Endothelial cell of umbilical vein (primary cell): ENCODE measurements at regions not wholly inside any gene's neighbourhood (a gene's known extent, or its start where the extent isn't known, plus 50 kb on each side); places are given as distances from the start of the nearest gene placed in this dataset.

Experiments
- BruUV-seq: library from RNA; stranded (reverse); fragments of 400-500 nt; replicated peaks from 2 replicates; lab custom pipeline; 2021; lab: Mats Ljungman, UMichigan
- CTCF ChIA-PET: fragments of 300-600, 350-600 bp; sonication (Branson Sonifier 250); formaldehyde crosslinking; loops from one replicate; lab custom pipeline; 2021; ENCODE audit warnings: antibody characterized with exemption, inconsistent platforms; lab: Charles Lee
- POLR2A ChIA-PET: fragments of 300-600, 350-600 bp; sonication (Branson Sonifier 250); formaldehyde crosslinking; loops from one replicate; lab custom pipeline; 2021; ENCODE audit warnings: antibody characterized with exemption, inconsistent platforms; lab: Charles Lee
- DNase-seq: peaks from one replicate; pipeline ENCODE4 v3.0.0-alpha.2; 2011; ENCODE audit warnings: low read depth, low spot score
- FAIRE-seq: peaks from 2 replicates; lab custom pipeline; 2011; peaks lifted over from hg19 to GRCh38; lab: Jason Lieb, UNC
- H2AFZ ChIP-seq: 2 replicates; pipeline ENCODE4 v1.6.0; 2012; ENCODE audit warnings: low read depth, low read length, control low read depth, inconsistent platforms
- H3K27ac ChIP-seq: 2 replicates; pipeline ENCODE4 v1.5.1; 2011; ENCODE audit warnings: low read depth, mild to moderate bottlenecking, control low read depth, low read length, moderate library complexity; ENCODE audit not compliant: insufficient read depth
- H3K27me3 ChIP-seq, 2 experiments: 2 replicates each; pipeline versions ENCODE4 v1.6.0 to v1.6.1; 2011; ENCODE audit warnings: low read length in 2 of 2, mixed read lengths in 1 of 2; ENCODE audit not compliant: control insufficient read depth in 2 of 2, insufficient read depth in 2 of 2
- H3K36me3 ChIP-seq, 2 experiments: 2 replicates in 1 of 2; 3 replicates in 1 of 2; pipeline ENCODE4 v1.5.1; 2011; ENCODE audit warnings: low read length in 2 of 2, mild to moderate bottlenecking in 1 of 2, moderate library complexity in 1 of 2; ENCODE audit not compliant: control insufficient read depth in 2 of 2, insufficient read depth in 2 of 2; ENCODE audit errors: extremely low read depth in 1 of 2
- H3K4me1 ChIP-seq: 3 replicates; pipeline ENCODE4 v1.5.1; 2011; ENCODE audit warnings: mild to moderate bottlenecking, low read length; ENCODE audit not compliant: control insufficient read depth, insufficient read depth; ENCODE audit errors: extremely low read depth
- H3K4me2 ChIP-seq: 2 replicates; pipeline ENCODE4 v1.6.1; 2011; ENCODE audit warnings: low read length, control low read depth, mixed read lengths; ENCODE audit not compliant: insufficient read depth
- H3K4me3 ChIP-seq, 3 experiments: fragments of 200-600 bp in 1 of 3; sonication (generic), shearing (Covaris generic) in 1 of 3; replicated peaks in 1 of 3; 2 replicates each; pipeline ENCODE4 v1.5.1; 2011 to 2016; ENCODE audit warnings: control low read depth in 3 of 3, low read length in 3 of 3, mild to moderate bottlenecking in 2 of 3, inconsistent platforms in 1 of 3, low read depth in 1 of 3, moderate library complexity in 1 of 3; ENCODE audit not compliant: insufficient read depth in 1 of 3
- H3K79me2 ChIP-seq: 2 replicates; pipeline ENCODE4 v1.6.0; 2012; ENCODE audit warnings: low read length, inconsistent platforms; ENCODE audit not compliant: control insufficient read depth, insufficient read depth
- H3K9ac ChIP-seq: replicated peaks from 2 replicates; pipeline ENCODE3; 2011; ENCODE audit warnings: low read length, control low read depth; ENCODE audit not compliant: insufficient read depth; ENCODE audit errors: extremely low read depth
- H3K9me1 ChIP-seq: replicated peaks from 3 replicates; pipeline ENCODE4 v1.6.0; 2011; ENCODE audit warnings: mild to moderate bottlenecking, low read length; ENCODE audit not compliant: control insufficient read depth, insufficient read depth; ENCODE audit errors: extremely low read depth
- H3K9me3 ChIP-seq: replicated peaks from 2 replicates; pipeline ENCODE4 v1.5.1; 2012; ENCODE audit warnings: low read length, inconsistent platforms; ENCODE audit not compliant: control insufficient read depth, insufficient read depth
- H4K20me1 ChIP-seq: replicated peaks from 2 replicates; pipeline ENCODE3; 2011; ENCODE audit warnings: mild to moderate bottlenecking, low read length; ENCODE audit not compliant: control insufficient read depth, insufficient read depth; ENCODE audit errors: extremely low read depth
- CTCF ChIP-seq, 2 donors: IDR thresholded peaks; 1 replicate in 1 of 2; 2 replicates in 1 of 2; pipeline ENCODE4 v1.5.1; 2011; ENCODE audit warnings: low read length in 2 of 2, mild to moderate bottlenecking in 2 of 2, moderate library complexity in 2 of 2, control low read depth in 1 of 2, inconsistent platforms in 1 of 2, low read depth in 1 of 2; ENCODE audit not compliant: insufficient read depth in 1 of 2; ENCODE audit errors: extremely low read depth in 1 of 2
- EZH2 ChIP-seq: IDR thresholded peaks from 2 replicates; pipeline ENCODE4 v1.6.1; 2012; ENCODE audit warnings: borderline replicate concordance, low read depth, mild to moderate bottlenecking, moderate library complexity, low read length, inconsistent platforms; ENCODE audit not compliant: severe bottlenecking
- FOS ChIP-seq: IDR thresholded peaks from 2 replicates; pipeline ENCODE4 v1.6.1; 2011; ENCODE audit warnings: mild to moderate bottlenecking, low read length, moderate library complexity, borderline replicate concordance; ENCODE audit not compliant: insufficient read depth
- GATA2 ChIP-seq: IDR thresholded peaks from 2 replicates; pipeline ENCODE4 v1.7.0; 2011; ENCODE audit warnings: low read depth, mild to moderate bottlenecking, moderate library complexity, mixed read lengths, low read length; ENCODE audit not compliant: insufficient read length, insufficient read depth
- JUN ChIP-seq: IDR thresholded peaks from 2 replicates; pipeline ENCODE4 v1.6.1; 2011; ENCODE audit warnings: borderline replicate concordance, low read depth; ENCODE audit not compliant: insufficient read length, insufficient read depth
- MAX ChIP-seq: IDR thresholded peaks from 2 replicates; pipeline ENCODE4 v1.6.1; 2011; ENCODE audit not compliant: insufficient read depth, insufficient read length
- MYC ChIP-seq: IDR thresholded peaks from one replicate; pipeline ENCODE4 v1.6.1; 2011; ENCODE audit warnings: mild to moderate bottlenecking, low read depth, low read length
- POLR2A ChIP-seq: IDR thresholded peaks from 2 replicates; pipeline ENCODE4 v1.6.1; 2012; ENCODE audit warnings: low read depth, mild to moderate bottlenecking, control low read depth, low read length
- POLR2AphosphoS5 ChIP-seq: IDR thresholded peaks from 2 replicates; pipeline ENCODE4 v1.6.1; 2012; ENCODE audit warnings: low read depth, mild to moderate bottlenecking, control low read depth, low read length, moderate library complexity; ENCODE audit not compliant: insufficient read depth
- dilution Hi-C: fragments of 300-500 bp; cut with MboI; formaldehyde crosslinking; loops from one replicate; pipeline ENCODE4 v1.15.0; 2019; ENCODE audit warnings: low sequenced_read_pairs; ENCODE audit not compliant: extremely low pct_ligation_motif_present
- intact Hi-C: fragments of 100-400 bp; cut with micrococcal nuclease; formaldehyde crosslinking; loops from one replicate; pipeline ENCODE4 v1.10.0; 2022

GRCh38 chr16:56109994-56110393, 81.3 kb upstream of the GNAO1 start:
- Histone ChIP-seq H3K36me3 (no peaks in the 10 kb centered on the region), H3K79me2 (no peaks in the 10 kb centered on the region), H3K4me1 (no peaks in the 10 kb centered on the region), H4K20me1 (no peaks in the 10 kb centered on the region), H3K27me3 (no peaks in the 10 kb centered on the region), H3K9me1 (no peaks in the 10 kb centered on the region), H3K27ac (no peak overlapping the region), H3K4me2 (no peak overlapping the region), H2AFZ (no peak overlapping the region), H3K9ac (no peak overlapping the region), H3K9me3 (no peaks in the 10 kb centered on the region), H3K4me3 (no peak overlapping the region)
- FAIRE-seq (no peak), DNase-seq (no peak)
- dilution Hi-C loops (no loop called here), intact Hi-C loops (no loop called here)
- TF ChIP-seq MYC (no peak), POLR2AphosphoS5 (no peak), MAX (no peak), JUN (no peak), POLR2A (no peak), GATA2 (no peak), CTCF (IDR thresholded peaks at IDR 0.05; ENCODE audit: extremely low read depth in 1 of 2, insufficient read depth in 1 of 2, low read depth in 1 of 2, low read length in 2 of 2) (no peak), EZH2 (no peak), FOS (no peak)
- BruUV-seq, result no TSS peak
- CTCF ChIA-PET, result no interaction called here
- POLR2A ChIA-PET, result no interaction called here
